Breast epithelium (tissue), 4 donors: ENCODE measurements at regions not wholly inside any gene's neighbourhood (a gene's known extent, or its start where the extent isn't known, plus 50 kb on each side); places are given as distances from the start of the nearest gene placed in this dataset.

Experiments
- DNase-seq, 2 donors: peaks; one replicate each; pipeline ENCODE4 v3.0.0-alpha.2; 2019; ENCODE audit warnings: low spot score in 2 of 2
- H3K27ac ChIP-seq, 2 donors: fragments of 200-600 bp; sonication (generic) in 1 of 2; one replicate each; pipeline ENCODE4 v1.5.1; 2016 to 2019; ENCODE audit warnings: mild to moderate bottlenecking in 1 of 2
- H3K27me3 ChIP-seq, 2 donors: fragments of 200-600 bp; sonication (generic) in 1 of 2; one replicate each; pipeline versions ENCODE4 v1.5.1 to v1.6.0; 2017 to 2019; ENCODE audit warnings: control low read depth in 1 of 2, mild to moderate bottlenecking in 1 of 2
- H3K36me3 ChIP-seq: fragments of 200-600 bp; one replicate; pipeline ENCODE4 v1.5.1; 2019
- H3K4me1 ChIP-seq, 2 donors: fragments of 200-600 bp; sonication (generic); one replicate each; pipeline ENCODE4 v1.5.1; 2016 to 2019; ENCODE audit warnings: control low read depth in 1 of 2
- H3K4me3 ChIP-seq, 3 donors: fragments of 200-600 bp; sonication (generic); 1 replicate in 2 of 3; 2 replicates in 1 of 3; pipeline ENCODE4 v1.5.1; 2016 to 2019; ENCODE audit warnings: mild to moderate bottlenecking in 3 of 3, moderate library complexity in 2 of 3
- H3K9me3 ChIP-seq, 2 donors: fragments of 200-600 bp; sonication (generic) in 1 of 2; one replicate each; pipeline ENCODE4 v1.5.1; 2016 to 2019; ENCODE audit warnings: control low read depth in 1 of 2
- POLR2A ChIP-seq: fragments of 450-650 bp; IDR thresholded peaks from one replicate; pipeline ENCODE4 v1.6.1; 2016; ENCODE audit warnings: antibody characterized with exemption, mild to moderate bottlenecking, moderate library complexity
- POLR2AphosphoS5 ChIP-seq, 3 donors: sonication (generic); formaldehyde crosslinking; IDR thresholded peaks; one replicate each; pipeline ENCODE4 v1.6.1; 2017; ENCODE audit warnings: antibody characterized with exemption in 3 of 3
- intact Hi-C: fragments of 100-400 bp; cut with DNase I; formaldehyde crosslinking; loops from one replicate; pipeline ENCODE4 v1.15.1; 2023; ENCODE audit warnings: low total_unique reads
- TF ChIP-seq, protein P1 (sequence below), 3 donors: fragments of 450-650 bp; IDR thresholded peaks; one replicate each; pipeline ENCODE4 v1.5.1; 2016 to 2017; ENCODE audit warnings: antibody characterized with exemption in 3 of 3, mild to moderate bottlenecking in 3 of 3, moderate library complexity in 3 of 3

DNA sequence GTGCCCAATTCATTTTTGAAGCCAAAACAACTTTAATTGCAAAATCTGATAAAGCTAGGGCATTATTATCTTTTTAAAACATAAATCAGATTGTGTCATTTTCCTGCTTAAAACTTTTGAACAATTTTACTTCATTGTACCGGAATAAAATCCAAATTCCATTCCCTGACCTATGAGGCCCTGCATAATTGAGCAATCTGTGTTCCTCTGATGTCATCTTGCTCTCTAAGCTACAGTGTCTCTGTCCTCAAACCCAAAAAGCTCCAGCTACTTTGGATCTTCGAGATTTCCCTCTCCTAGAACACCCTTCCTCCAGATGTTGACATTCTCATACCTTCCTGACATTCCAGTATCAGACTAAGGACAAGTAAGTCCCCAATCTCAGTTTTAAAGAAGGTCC is 395.9 kb downstream of the LRATD1 start:
- no peak for TF ChIP-seq POLR2AphosphoS5 (IDR thresholded peaks at IDR 0.05)
- no peak for TF ChIP-seq POLR2A
- TF ChIP-seq, protein P1, sequence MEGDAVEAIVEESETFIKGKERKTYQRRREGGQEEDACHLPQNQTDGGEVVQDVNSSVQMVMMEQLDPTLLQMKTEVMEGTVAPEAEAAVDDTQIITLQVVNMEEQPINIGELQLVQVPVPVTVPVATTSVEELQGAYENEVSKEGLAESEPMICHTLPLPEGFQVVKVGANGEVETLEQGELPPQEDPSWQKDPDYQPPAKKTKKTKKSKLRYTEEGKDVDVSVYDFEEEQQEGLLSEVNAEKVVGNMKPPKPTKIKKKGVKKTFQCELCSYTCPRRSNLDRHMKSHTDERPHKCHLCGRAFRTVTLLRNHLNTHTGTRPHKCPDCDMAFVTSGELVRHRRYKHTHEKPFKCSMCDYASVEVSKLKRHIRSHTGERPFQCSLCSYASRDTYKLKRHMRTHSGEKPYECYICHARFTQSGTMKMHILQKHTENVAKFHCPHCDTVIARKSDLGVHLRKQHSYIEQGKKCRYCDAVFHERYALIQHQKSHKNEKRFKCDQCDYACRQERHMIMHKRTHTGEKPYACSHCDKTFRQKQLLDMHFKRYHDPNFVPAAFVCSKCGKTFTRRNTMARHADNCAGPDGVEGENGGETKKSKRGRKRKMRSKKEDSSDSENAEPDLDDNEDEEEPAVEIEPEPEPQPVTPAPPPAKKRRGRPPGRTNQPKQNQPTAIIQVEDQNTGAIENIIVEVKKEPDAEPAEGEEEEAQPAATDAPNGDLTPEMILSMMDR (IDR thresholded peaks at IDR 0.05) = no peak
- no peak for DNase-seq
- no peaks in the 10 kb centered on the region for H3K4me1 ChIP-seq
- no peaks in the 10 kb centered on the region for H3K27me3 ChIP-seq
- no peaks in the 10 kb centered on the region for H3K9me3 ChIP-seq
- no peak overlapping the region for H3K27ac ChIP-seq
- H3K4me3 ChIP-seq = no peak overlapping the region
- intact Hi-C loops = no loop called here
- H3K36me3 ChIP-seq = no peaks in the 10 kb centered on the region

DNA sequence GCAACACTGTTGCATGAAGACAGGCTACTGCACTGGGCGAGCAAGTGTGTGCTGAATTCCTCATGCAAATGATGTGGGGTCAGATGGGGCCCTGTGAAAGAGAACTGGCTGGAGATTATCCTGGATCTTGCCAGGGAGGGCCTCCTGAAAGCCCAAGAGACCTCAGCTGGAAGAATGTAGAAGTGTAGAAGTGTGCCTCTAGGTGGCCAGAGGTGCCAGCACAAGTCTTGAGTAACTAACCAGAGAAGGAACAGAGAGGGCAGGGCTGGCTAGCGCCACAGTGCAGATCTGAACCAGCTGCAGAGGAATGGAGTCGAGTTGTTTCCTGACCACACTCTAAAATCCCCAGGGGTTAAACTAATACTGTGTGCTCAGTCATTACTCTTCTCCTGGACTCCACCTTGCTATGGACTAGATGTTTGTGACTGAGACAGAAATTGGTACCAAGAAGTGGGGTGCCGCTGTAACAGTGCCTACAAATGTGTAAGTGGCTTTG is 399.3 kb downstream of the LRATD1 start:
- H3K9me3 ChIP-seq = no peaks in the 10 kb centered on the region
- TF ChIP-seq POLR2AphosphoS5 (IDR thresholded peaks at IDR 0.05) (no peak), POLR2A (no peak)
- TF ChIP-seq, protein P1 (IDR thresholded peaks at IDR 0.05) = no peak
- H3K36me3 ChIP-seq = no peaks in the 10 kb centered on the region
- no peak overlapping the region for H3K4me3 ChIP-seq
- H3K27me3 ChIP-seq = no peaks in the 10 kb centered on the region
- no peak overlapping the region for H3K27ac ChIP-seq
- H3K4me1 ChIP-seq = no peaks in the 10 kb centered on the region
- intact Hi-C loops = no loop called here
- DNase-seq = no peak

DNA sequence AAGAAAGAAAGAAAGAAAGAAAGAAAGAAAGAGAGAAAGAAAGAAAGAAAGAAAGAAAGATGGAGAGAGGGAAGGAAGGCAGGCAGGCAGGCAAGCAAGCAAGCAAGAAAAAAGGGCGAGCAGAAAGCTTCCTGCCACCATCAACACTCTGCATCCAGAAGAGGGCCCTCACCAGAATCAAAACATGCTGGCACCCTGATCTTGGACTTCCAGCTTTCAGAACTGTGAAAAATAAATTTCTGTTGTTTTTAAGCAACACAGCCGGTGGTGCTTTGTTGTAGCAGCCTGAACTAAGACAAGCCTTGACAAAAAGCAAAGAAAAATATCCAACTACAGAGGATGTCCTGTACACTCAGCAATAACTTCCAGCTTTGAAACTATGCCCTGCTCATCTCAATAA is 401.7 kb downstream of the LRATD1 start:
- Histone ChIP-seq H3K36me3 (no peaks in the 10 kb centered on the region), H3K27me3 (no peaks in the 10 kb centered on the region), H3K9me3 (no peaks in the 10 kb centered on the region), H3K27ac (no peak overlapping the region), H3K4me3 (no peak overlapping the region), H3K4me1 (no peaks in the 10 kb centered on the region)
- intact Hi-C loops = no loop called here
- no peak for DNase-seq
- no peak for TF ChIP-seq POLR2A
- TF ChIP-seq, protein P1 (IDR thresholded peaks at IDR 0.05) = no peak
- TF ChIP-seq POLR2AphosphoS5 (IDR thresholded peaks at IDR 0.05) = no peak

DNA sequence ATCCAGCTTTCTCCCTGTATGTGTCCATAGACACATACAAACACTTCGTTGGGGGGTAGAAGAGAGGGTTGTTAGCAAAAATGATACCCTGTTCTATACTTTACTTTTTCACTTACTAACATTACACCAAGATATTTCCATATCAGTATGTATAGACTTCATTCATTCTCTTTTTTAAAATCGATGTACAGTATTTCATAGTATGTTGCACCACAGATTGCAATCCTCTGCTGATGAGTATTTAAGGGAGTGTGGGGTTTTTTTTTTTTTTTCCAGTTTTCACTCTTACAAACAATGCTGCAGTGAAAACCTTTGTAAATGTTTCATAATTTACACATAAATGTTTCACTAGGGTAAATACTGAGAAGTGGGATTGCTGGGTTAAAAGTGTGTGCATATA is 402.3 kb downstream of the LRATD1 start:
- H3K4me1 ChIP-seq = no peaks in the 10 kb centered on the region
- intact Hi-C loops = no loop called here
- H3K27me3 ChIP-seq = no peaks in the 10 kb centered on the region
- H3K9me3 ChIP-seq = no peaks in the 10 kb centered on the region
- no peak overlapping the region for H3K4me3 ChIP-seq
- no peak overlapping the region for H3K27ac ChIP-seq
- DNase-seq = no peak
- no peaks in the 10 kb centered on the region for H3K36me3 ChIP-seq
- TF ChIP-seq, protein P1 (IDR thresholded peaks at IDR 0.05) = no peak
- TF ChIP-seq POLR2A = no peak
- TF ChIP-seq POLR2AphosphoS5 (IDR thresholded peaks at IDR 0.05) = no peak

DNA sequence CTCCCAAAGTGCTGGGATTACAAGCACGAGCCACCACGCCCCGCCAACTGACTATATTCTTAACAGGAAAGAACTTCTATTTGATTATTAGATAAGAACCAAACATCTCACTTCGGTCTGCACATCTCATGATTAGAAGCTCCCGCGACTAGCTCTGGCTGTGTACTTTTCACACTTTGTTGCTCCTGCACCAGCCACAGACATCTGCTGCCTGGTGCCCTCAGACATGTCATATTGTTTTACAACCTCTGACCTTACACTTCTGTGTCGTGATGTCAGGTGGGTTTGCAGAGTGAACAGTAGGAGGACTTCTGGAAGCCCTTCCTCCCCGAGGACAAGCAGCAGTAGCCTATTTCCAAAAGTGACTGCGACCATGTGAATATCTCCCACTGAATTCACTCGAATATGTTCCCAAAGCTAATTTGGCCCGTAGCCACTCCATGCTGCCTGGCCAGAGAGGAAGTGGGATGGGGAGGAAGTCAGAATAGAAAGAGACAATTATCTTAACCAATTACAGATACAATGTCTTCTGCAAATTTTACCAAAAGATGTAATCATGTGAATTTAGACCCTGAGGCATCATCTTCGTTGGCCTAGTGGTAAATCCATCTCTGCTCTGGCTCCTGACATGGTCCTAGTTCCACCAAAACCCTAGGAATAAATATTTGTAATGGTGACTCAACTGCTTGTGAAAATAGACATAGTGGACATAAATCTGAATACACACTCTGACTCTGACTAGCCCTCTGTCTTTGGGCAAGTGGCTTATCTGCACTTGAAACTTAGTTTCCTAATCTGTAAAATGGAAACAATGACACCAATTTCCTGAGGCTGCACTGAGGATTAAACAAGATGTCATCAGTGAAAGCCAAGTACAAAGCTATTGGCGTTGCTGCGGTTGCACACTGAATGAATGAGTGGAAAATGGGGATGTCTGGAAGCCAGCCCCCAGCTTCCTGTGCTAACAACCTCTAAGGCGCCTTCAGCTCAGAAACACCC is 406.1 kb downstream of the LRATD1 start:
- Histone ChIP-seq H3K36me3 (no peaks in the 10 kb centered on the region), H3K9me3 (no peaks in the 10 kb centered on the region), H3K27ac (no peak overlapping the region), H3K4me3 (no peak overlapping the region), H3K4me1 (no peaks in the 10 kb centered on the region), H3K27me3 (no peaks in the 10 kb centered on the region)
- intact Hi-C loops = no loop called here
- no peak for DNase-seq
- TF ChIP-seq POLR2A (no peak), POLR2AphosphoS5 (IDR thresholded peaks at IDR 0.05) (no peak)
- TF ChIP-seq, protein P1 (IDR thresholded peaks at IDR 0.05) = no peak
